Colonic mucosa (tissue), 4 donors: ENCODE measurements at regions not wholly inside any gene's neighbourhood (a gene's known extent, or its start where the extent isn't known, plus 50 kb on each side); places are given as distances from the start of the nearest gene placed in this dataset.

Experiments used
- DNase-seq: peaks from one replicate; pipeline ENCODE4 v3.0.0-alpha.2; 2020
- H3K27ac ChIP-seq: fragments of 200-600 bp; one replicate; pipeline ENCODE4 v1.8.0; 2021
- H3K27me3 ChIP-seq: fragments of 200-600 bp; one replicate; pipeline ENCODE4 v1.8.0; 2021
- H3K36me3 ChIP-seq: fragments of 200-600 bp; one replicate; pipeline ENCODE4 v1.8.0; 2021
- H3K4me1 ChIP-seq: fragments of 200-600 bp; one replicate; pipeline ENCODE4 v1.8.0; 2021; ENCODE audit warnings: mild to moderate bottlenecking
- H3K4me3 ChIP-seq: fragments of 200-600 bp; one replicate; pipeline ENCODE4 v1.8.0; 2021
- H3K9ac ChIP-seq, 2 donors: one replicate each; pipeline ENCODE4 v1.7.0; 2013; ENCODE audit warnings: control low read depth in 2 of 2, low read depth in 2 of 2, low read length in 2 of 2
- H3K9me3 ChIP-seq: fragments of 200-600 bp; one replicate; pipeline ENCODE4 v1.8.0; 2021
- intact Hi-C: fragments of 100-400 bp; cut with DNase I; formaldehyde crosslinking; loops from one replicate; pipeline ENCODE4 v1.14.1; 2022
- TF ChIP-seq, protein P1 (sequence below): fragments of 200-600 bp; IDR thresholded peaks from one replicate; pipeline ENCODE4 v1.8.0; 2022; ENCODE audit warnings: antibody characterized with exemption, mild to moderate bottlenecking
- donor health status: healthy.
- donor health status: DM: no; HTN: no; CAD: no.
- donor health status: DM: no; HTN: no; CAD: no.

DNA sequence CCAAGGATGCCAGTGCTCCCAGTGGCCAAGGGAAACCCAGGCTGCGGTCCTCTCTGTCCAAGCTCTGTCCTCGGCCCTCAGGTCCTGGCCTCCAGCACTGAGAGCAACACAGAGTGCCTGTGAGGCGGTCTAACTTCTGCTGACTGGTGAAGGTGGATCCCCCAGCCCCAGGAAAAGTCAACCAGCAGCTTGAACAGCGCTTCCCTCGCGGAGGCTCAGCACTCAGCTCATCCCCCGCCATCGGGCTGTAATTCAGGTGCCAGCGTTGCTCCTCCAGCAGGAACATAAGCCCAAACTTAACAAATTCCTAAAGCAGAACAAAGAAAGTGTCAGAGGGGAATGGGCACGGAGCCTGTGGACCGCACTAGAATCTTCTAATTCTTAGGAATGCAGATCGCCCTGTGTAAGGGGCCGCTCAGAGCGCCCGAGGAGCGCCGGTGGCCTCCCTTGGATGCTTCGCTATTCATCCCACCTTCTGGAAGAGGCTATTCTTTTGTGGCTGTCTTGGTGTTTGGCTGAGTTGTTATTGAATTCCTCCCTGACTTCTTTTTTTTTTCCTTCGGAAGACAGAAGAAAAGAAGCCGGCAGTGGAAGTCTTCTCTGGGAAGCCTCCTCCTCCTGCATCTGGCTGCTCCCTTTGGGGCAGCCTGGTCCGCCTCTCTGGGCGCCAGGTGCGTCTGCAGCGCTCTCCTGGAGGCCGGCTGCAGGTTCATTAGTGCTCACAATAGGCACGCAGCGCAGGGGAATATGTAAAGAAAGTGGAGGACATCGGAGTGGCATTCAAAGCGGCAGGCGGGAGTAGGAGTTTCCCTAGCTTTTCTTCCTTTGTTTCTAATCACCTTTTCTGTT lies 905.6 kb downstream of the TSN start:
- TF ChIP-seq, protein P1, sequence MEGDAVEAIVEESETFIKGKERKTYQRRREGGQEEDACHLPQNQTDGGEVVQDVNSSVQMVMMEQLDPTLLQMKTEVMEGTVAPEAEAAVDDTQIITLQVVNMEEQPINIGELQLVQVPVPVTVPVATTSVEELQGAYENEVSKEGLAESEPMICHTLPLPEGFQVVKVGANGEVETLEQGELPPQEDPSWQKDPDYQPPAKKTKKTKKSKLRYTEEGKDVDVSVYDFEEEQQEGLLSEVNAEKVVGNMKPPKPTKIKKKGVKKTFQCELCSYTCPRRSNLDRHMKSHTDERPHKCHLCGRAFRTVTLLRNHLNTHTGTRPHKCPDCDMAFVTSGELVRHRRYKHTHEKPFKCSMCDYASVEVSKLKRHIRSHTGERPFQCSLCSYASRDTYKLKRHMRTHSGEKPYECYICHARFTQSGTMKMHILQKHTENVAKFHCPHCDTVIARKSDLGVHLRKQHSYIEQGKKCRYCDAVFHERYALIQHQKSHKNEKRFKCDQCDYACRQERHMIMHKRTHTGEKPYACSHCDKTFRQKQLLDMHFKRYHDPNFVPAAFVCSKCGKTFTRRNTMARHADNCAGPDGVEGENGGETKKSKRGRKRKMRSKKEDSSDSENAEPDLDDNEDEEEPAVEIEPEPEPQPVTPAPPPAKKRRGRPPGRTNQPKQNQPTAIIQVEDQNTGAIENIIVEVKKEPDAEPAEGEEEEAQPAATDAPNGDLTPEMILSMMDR: no peak
- Histone ChIP-seq H3K27me3 (no peaks in the 10 kb centered on the region), H3K27ac (no peak overlapping the region), H3K9me3 (no peaks in the 10 kb centered on the region), H3K4me1 (no peaks in the 10 kb centered on the region), H3K9ac (no peak overlapping the region), H3K36me3 (no peaks in the 10 kb centered on the region), H3K4me3 (no peak overlapping the region)
- intact Hi-C loops: no loop called here
- no peak for DNase-seq

DNA sequence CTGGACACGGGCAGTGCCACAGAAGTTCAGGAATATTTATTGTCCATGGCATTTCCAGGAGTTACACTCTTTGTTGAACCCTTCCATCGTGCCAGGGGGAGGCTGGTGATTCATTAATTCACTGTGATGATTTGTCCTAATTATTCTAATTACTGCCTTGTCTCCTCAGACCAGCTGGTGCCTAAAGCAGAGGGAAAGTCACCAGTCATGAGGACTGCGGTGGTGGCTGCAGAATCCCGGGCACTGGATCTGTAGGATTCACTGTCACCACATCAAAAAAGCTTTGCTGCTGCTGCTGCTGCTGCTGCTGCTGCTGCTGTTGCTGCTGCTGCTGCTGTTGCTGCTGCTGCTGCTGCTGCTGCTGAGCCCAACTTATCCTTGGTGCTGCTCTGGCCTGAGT lies 908.2 kb downstream of the TSN start:
- no peaks in the 10 kb centered on the region for H3K27me3 ChIP-seq
- TF ChIP-seq, protein P1: no peak
- intact Hi-C loops: no loop called here
- no peak overlapping the region for H3K9ac ChIP-seq
- no peak overlapping the region for H3K27ac ChIP-seq
- no peaks in the 10 kb centered on the region for H3K4me1 ChIP-seq
- H3K36me3 ChIP-seq: no peaks in the 10 kb centered on the region
- no peak overlapping the region for H3K4me3 ChIP-seq
- H3K9me3 ChIP-seq: no peaks in the 10 kb centered on the region
- no peak for DNase-seq

DNA sequence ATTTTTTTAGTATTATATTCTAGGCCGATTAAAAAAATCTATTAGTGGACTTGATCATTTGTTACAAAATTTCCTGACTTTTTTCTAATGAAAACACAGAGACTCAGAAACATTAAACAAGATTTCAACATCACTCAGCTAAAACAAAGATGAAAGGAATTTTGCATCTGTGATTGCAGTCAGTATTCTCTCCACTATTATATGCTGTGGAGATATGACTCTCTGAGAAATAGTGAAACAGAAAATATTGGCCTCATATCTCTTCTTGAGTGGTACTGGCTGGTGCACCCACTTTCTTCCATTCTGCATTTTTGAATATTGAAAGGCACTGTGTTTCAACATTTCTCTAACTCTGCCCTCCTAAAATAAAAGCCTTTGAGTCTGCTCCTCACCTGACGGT lies 914.2 kb downstream of the TSN start:
- intact Hi-C loops: no loop called here
- Histone ChIP-seq H3K4me3 (no peak overlapping the region), H3K36me3 (no peaks in the 10 kb centered on the region), H3K4me1 (no peaks in the 10 kb centered on the region), H3K27me3 (no peaks in the 10 kb centered on the region), H3K27ac (no peak overlapping the region), H3K9me3 (no peaks in the 10 kb centered on the region), H3K9ac (no peak overlapping the region)
- TF ChIP-seq, protein P1: no peak
- DNase-seq: no peak

DNA sequence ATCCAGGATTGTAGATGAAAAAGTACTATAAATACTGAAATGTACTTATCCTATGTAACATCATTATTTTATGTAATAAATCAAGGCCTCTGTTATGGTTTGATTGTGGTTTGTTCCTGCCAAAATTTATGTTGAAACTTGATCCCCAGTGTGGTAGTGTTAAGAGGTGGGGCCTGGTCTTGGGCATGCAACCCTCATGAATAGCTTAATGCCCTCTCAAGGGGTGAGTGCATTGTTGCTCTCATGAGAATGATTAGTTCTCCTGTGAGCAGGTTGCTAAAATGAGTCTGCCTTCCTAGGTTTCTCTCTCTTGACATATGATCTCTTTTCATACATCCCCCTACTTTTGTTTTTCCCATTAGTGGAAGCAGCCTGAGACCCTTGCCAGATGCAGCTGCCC lies 915.4 kb downstream of the TSN start:
- no peaks in the 10 kb centered on the region for H3K4me1 ChIP-seq
- no peaks in the 10 kb centered on the region for H3K27me3 ChIP-seq
- H3K36me3 ChIP-seq: no peaks in the 10 kb centered on the region
- intact Hi-C loops: no loop called here
- no peak overlapping the region for H3K9ac ChIP-seq
- no peak overlapping the region for H3K4me3 ChIP-seq
- no peak overlapping the region for H3K27ac ChIP-seq
- TF ChIP-seq, protein P1: no peak
- H3K9me3 ChIP-seq: no peaks in the 10 kb centered on the region
- no peak for DNase-seq

DNA sequence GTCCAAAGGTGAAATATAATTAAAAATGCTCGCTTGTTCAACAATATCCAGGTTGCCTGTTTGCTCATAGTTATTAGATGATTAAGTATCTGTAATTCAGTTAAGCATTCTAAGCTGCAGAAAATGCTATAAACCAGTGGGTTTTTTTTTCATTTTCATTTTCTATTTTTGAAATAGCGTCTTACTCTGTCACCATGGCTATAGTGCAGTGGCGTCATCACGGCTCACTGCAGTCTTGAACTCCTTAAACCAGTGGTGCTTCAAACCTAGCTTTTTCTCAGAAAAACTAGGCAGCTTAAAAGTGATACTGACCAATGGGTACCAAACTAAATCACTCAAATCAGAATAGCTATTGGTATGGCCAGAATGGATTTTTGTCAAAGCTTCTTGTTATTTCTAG lies 925.2 kb downstream of the TSN start:
- Histone ChIP-seq H3K27me3 (no peaks in the 10 kb centered on the region), H3K4me1 (no peaks in the 10 kb centered on the region), H3K9ac (no peak overlapping the region), H3K4me3 (no peak overlapping the region), H3K36me3 (no peaks in the 10 kb centered on the region), H3K27ac (no peak overlapping the region), H3K9me3 (no peaks in the 10 kb centered on the region)
- intact Hi-C loops: no loop called here
- TF ChIP-seq, protein P1: no peak
- no peak for DNase-seq
